Peyer's patch (tissue), 4 donors: ENCODE measurements at regions not wholly inside any gene's neighbourhood (a gene's known extent, or its start where the extent isn't known, plus 50 kb on each side); places are given as distances from the start of the nearest gene placed in this dataset.

ENCODE experiments used
- CTCF ChIP-seq, 6 experiments: fragments of 450-650 bp in 4 of 6; fragments of 200-600 bp in 2 of 6; sonication (generic) in 1 of 6; IDR thresholded peaks; one replicate each; pipeline ENCODE4 v1.5.1; 2017 to 2019; ENCODE audit warnings: antibody characterized with exemption in 6 of 6, mild to moderate bottlenecking in 3 of 6, moderate library complexity in 1 of 6
- POLR2A ChIP-seq, 2 donors: fragments of 450-650 bp; IDR thresholded peaks; one replicate each; pipeline ENCODE4 v1.5.1; 2017; ENCODE audit warnings: antibody characterized with exemption in 2 of 2, mild to moderate bottlenecking in 2 of 2, moderate library complexity in 2 of 2

GRCh38 chr15:87502173-87502572, 754.4 kb downstream of the NTRK3 start:
- TF ChIP-seq CTCF (IDR thresholded peaks at IDR 0.05) (no peak), POLR2A (IDR thresholded peaks at IDR 0.05) (no peak)
